Astrocyte of the spinal cord (primary cell): ENCODE measurements at regions not wholly inside any gene's neighbourhood (a gene's known extent, or its start where the extent isn't known, plus 50 kb on each side); places are given as distances from the start of the nearest gene placed in this dataset.

Experiments
- DNase-seq: peaks from one replicate; pipeline ENCODE4 v3.0.0; 2011; ENCODE audit warnings: low read depth, low spot score
- H3K4me3 ChIP-seq: 2 replicates; pipeline ENCODE4 v1.5.1; 2011; ENCODE audit warnings: low read depth, mild to moderate bottlenecking, low read length, moderate library complexity
- CTCF ChIP-seq: IDR thresholded peaks from 2 replicates; pipeline ENCODE4 v1.5.1; 2012; ENCODE audit warnings: low read depth, mild to moderate bottlenecking, low read length, inconsistent platforms
- in situ Hi-C: cut with HindIII; loops from 2 replicates; pipeline ENCODE4 v1.10.0; 2017; ENCODE audit warnings: low sequenced_read_pairs

GRCh38 chr2:35314049-35314448 lies 1041.5 kb upstream of the CRIM1 start:
- in situ Hi-C loops, result no loop called here
- DNase-seq, result no peak
- H3K4me3 ChIP-seq, result no peak overlapping the region
- no peak for TF ChIP-seq CTCF

GRCh38 chr2:35301369-35301768 lies 1054.2 kb upstream of the CRIM1 start:
- DNase-seq, result no peak
- in situ Hi-C loops, result no loop called here
- TF ChIP-seq CTCF, result no peak
- no peak overlapping the region for H3K4me3 ChIP-seq

DNA sequence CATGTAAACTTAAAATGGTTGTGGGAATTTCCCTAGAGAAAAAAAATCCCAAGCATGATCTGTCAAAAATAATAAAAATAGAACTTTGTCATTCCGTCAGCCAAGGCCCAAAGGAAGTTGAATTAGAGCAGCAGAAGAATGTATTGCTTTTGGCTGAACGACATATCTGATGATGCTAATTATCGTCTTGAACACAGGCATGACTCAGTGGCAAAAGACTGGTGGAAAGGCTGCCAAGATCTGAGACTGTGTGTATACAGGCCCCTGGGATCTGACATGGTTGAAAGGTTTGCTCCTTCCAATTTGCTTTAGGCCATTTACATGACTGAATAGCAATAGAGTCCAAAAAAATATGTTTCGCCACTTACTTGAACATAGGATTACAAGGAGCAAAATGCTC lies 1057.1 kb upstream of the CRIM1 start:
- peak; percentile 75 for DNase-seq
- H3K4me3 ChIP-seq, result no peak overlapping the region
- TF ChIP-seq CTCF, result no peak
- in situ Hi-C loops, result no loop called here

- no peak for DNase-seq
- in situ Hi-C loops, result no loop called here
- H3K4me3 ChIP-seq, result no peak overlapping the region
- no peak for TF ChIP-seq CTCF
Observed at GRCh38 chr2:35297403-35297802, 1058.2 kb upstream of the CRIM1 start.

- H3K4me3 ChIP-seq, result no peak overlapping the region
- in situ Hi-C loops, result no loop called here
- no peak for TF ChIP-seq CTCF
- DNase-seq, result no peak
Observed at GRCh38 chr2:35294636-35295263, 1060.8 kb upstream of the CRIM1 start.

- DNase-seq, result no peak
- no peak for TF ChIP-seq CTCF
- in situ Hi-C loops, result no loop called here
- H3K4me3 ChIP-seq, result no peak overlapping the region
Observed at GRCh38 chr2:35293261-35293660, 1062.3 kb upstream of the CRIM1 start.

DNA sequence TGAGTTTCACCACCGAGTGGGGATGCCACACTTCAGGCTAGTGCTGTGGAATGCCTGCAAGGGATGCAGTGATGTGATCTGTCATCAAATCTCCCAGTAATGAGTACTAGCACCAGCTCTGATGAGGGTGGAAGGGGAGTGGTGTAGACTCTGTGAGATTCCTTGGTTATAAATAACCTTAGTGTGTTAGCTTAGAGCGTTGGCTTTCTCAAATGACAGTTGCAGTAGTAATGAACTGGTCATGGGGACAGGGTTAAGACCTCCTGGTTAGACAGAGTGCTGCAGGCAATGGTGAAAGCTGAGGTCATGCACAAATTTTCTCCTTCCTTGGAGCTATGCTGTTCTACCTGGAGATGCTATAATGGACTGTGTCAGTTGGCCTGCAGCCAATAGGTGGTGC lies 1063.4 kb upstream of the CRIM1 start:
- no peak for DNase-seq
- no peak overlapping the region for H3K4me3 ChIP-seq
- TF ChIP-seq CTCF, result no peak
- in situ Hi-C loops, result no loop called here
